Muscle of back (tissue), 3 donors: ENCODE measurements at regions not wholly inside any gene's neighbourhood (a gene's known extent, or its start where the extent isn't known, plus 50 kb on each side); places are given as distances from the start of the nearest gene placed in this dataset.

Experiments used
- DNase-seq, 3 donors: peaks; one replicate each; pipeline versions ENCODE4 v3.0.0 to v3.0.0-alpha.2; 2013

DNA sequence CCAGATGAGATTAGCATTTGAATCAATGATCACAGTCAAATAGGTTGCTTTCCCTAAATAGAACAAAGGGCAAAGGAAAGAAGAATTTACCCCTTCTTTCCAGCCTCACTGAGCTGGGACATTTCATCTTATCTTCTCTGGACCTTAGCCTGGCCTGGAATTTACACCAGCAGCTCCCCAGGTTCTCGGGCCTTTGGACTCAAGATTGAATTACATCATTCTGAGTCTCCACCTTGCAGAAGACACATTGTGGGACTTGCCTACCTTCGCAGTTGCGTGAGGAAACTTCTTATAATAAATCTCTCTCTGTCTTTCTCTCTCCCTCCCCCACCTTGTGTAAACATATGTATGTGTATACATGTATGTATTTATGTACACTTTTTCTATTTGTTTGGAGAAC lies 732.4 kb downstream of the IPMK start:
- DNase-seq: no peak

DNA sequence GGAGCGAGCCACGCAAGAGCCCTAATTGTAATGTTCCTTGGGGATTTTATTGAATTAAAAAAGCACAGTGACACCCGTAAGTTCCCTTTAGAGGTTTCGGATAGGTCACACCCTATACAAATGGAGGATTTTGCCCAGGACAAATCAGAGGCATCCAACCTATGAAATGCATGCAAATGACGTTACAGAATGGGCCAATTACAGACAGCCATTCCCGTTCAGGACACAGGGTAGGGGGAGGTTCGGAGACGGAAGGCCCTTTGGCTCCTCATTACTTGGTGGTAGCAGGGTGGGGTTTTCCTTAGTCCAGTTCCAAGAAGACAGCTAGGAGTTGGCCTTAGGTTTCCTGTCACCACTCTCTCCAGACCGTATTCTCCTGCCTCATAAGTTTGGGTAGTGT lies 754.1 kb downstream of the IPMK start:
- no peak for DNase-seq

DNA sequence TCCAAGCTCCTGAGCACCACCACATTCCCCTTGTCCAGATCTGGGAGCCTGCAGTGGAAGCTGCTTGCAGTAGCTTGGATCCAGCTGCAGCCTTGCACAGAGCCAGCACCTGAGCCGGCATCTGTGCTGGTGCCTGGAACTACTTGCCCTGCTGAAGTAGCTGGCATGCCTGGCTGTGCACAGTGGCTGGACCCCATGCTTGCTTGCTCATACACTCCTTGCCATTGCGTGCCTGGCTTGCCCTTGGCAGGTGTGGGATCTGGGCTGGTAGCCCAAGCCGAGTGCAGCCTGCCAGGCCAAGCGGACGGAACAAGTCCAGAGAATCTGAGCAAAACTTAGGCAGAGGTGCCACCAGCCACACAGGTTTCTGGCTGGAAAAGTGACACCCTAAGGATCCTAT lies 759.9 kb downstream of the IPMK start:
- DNase-seq: no peak

DNA sequence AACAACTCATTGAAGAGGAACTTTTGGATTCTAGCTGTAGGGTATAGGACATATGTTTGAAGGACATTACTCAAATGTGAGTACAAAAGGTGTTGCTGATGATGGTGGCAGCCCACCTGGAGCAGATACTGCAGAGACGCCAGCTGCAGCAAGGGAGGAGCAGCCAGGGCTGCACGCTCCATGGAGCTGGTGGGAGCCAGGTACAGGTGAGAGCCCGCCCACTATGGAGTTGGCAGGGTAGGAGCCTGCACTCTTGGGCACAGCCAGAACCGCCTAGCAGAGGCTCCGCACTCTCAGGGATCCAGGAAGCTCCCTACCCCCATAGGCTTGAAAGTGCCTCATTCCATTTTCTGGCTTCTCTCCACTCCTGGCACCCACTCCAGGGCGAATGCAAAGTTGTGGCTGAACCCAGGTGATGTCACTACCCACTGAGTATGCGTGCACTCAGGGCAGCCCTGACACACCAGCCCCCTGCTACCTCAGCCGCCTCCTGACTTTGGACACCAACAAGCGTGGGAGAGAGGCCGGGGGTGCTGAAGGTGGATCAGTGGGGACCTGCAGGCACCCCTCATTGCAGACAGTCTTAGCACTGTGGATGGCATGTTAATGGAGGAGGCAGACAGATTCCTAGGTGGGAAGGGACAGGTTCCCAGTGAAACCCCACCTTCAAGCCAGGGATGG lies 761.1 kb downstream of the IPMK start:
- no peak for DNase-seq

DNA sequence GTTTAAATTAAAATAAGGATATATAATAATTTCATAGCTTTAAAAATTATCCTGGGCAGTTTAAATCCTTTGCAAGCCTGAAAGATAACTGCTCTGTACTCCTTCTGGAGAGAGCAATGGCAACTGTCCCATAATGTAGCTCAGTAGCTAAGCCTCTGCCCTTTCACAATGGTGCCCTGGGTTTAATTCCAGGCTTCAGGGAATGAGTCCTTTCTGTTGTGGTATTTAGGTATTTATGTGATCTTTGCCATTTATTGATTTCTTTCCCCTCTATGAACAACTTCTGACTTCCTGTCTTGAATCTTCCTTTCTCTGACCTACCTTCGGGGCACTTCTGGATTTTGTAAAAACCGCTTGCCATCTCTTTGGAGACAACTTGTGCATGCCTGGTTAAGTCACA lies 773.2 kb downstream of the IPMK start:
- no peak for DNase-seq

DNA sequence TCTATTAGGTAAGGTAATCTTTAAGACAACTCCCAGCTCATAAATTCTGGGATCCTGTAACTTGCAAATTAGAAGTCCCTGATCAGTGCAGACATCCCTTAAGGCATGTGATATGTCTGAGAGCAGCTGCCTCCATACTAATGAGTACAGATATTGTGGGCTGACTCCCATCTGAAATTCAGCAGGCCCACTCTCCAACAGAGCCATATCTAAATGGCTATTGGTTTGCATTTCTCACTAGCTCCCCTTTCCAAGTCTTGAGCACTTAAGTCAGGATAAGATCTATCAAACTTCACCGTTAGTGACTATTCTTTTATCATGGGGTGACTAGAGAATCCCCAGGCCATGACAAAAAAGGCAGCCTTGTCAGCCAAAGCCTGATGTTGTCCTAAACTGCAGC lies 785.4 kb downstream of the IPMK start:
- no peak for DNase-seq

DNA sequence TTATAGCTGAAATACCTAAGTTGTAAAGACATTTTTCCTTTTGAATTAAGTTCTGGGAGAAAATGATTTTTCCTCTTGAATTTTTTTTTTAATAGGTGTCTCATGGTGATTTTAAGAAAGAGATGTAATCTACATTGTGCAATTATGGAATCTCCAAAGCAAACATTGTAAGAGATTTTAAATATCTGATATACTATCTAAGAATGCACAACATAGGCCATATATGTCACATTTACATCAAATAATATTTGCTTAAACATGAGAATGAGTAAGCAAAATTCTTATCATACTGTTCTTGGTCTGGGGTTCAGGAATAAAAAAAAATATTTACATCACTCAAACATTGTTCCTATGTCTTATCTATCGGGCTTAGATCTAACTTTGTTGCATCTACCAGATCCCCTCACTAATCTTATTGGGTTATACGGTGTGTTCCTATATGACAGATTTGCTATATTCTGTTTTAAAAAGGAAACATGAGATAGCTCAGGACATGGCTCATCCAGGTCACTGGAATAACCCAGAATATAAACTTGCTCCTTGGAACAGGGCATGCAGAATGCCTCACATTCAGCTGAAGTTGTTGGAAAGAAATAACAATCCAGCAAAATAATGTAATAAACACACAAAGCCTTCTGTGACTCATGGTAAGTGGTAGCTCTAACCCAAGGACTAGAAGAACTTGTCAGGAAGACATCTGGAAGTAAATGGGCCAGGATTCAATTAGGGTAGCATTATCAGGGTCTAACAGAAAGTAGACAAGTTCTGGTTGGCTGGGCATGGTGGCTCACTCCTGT lies 794.7 kb downstream of the IPMK start:
- DNase-seq: no peak

DNA sequence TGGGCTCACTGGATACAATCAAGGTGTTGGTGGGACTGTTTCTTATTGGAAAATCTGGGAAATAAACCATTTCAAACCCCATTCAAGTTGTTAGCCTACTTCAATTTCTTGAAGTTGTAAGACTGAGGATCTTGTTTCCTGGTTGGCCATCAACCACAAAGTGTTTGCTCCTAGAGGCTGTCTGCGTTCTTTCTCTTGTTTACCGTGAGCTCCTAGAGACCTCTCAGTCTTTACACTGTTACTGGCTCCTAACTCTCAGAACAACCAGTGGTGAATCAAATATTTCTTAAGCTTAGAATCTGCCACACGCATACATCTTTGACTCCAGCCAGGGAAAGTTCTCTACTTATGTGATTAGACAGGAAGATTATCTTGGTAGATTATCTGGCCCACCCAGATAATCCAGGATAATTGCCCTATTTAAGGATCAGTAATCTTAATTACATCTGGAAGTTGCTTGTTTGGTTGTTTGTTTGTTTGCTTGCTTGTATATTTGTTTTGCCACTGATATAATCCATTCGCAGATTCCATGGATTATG lies 798.7 kb downstream of the IPMK start:
- DNase-seq: no peak

DNA sequence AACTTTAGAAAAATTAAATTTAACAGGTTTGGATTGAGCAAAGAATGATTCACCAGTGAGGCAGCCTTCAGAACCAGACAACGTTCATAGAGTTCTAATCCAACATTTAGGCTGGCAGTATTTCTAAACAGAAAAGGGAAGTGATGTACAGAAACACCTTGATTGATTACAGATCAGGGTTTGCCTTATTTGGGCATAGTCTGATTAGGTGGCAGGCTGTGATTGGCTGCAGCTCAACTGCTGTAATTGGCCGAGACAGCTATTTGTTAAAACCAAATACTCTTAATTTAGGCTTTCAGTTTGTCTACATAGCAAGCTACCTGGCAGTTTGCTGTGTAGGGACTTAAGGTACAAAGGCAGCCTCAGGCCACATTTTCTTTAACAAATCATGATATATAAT lies 802.5 kb downstream of the IPMK start:
- no peak for DNase-seq

DNA sequence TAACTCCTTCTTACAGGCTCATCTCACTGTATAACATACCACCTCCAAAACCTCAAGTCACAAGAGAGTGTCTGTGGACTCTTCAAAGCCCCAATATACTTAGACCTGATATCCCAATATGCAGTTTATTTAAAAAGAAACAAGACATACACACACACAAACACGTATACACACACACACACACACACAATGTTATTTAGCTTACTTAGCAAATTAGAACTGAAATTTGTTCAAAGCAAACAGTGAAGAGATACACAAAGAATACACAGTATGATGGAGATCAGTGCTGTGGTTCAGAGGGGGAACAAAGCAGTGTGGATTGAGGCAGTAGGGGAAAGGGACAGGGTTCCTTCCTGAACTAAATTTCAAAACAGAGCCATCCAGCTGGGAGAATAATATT lies 807.2 kb downstream of the IPMK start:
- DNase-seq: no peak

DNA sequence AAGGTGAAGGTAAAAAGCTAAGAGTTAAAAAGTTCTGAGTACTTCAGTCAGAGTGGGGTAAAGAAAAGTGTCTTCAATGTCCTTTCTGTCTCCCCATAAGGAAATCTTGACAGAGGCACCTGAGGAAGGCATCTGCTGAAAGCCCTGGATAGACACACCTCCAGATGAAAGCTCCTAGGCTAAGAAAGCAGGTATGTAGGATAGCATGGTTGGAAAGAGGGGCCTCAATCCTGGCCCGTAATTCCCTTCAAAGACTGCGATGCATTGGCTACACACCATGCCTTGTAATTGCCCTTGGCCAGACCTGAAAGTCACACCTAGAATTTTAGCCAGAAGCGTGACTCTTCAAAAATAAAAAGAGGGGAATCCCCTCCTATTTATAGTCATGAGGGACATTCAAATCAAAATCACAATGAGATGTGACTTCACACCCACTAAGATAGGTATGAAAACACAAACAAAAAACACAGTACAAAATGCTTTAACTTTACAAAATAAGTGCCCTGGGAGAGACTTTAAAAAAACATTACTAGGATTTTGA lies 809.7 kb downstream of the IPMK start:
- DNase-seq: no peak

DNA sequence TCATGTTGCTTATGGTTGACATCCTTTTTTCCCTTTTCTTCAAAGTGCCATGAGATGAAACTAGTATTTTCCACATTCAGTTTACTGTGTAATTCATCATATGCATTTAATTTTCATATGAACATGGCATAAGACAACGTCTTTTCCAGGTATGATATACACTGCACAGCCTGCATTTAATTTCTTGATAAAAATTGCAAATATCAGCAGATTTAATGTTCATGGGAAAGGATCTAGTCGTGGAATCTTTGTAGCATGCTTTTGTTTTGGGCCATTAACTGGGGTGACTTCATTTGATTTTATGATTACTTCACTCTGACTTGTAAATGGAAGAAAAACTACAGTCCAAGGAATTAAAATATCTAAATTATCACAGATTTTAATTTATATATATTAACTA lies 837.3 kb downstream of the IPMK start:
- DNase-seq: no peak

DNA sequence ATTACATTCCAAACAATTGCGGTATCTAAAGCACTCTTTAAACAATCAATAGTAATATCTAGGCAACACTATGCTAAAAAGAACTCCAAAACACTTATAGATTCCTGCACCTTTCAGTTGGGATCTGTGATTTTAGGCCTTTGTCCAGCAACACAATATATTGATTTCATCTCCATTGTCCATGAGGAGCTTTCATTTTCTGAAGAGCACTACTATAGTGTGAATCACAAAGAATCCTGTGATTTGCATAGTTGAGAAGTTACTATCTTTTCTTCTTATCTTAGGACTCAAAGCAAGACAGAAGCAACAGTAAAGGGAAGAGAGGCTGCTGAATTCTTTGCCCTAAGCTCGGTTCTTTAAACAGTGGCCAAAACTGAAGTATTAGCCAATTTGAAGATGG lies 846.8 kb downstream of the IPMK start:
- DNase-seq: no peak

DNA sequence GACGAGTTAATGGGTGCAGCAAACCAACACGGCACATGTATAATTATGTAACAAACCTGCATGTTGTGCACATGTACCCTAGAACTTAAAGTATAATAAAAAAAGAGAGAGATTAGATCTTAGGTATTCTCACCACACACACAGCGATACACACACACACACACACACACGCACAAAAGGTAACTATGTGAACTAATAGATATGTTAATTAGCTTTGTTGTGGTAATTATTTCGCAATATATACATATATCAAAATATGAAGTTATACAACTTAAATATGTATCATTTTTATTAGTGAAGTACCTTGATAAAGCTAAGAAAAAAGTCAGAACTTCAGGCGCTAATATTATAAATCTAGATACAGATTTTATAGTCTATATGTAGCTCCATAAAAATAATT lies 849.2 kb downstream of the IPMK start:
- no peak for DNase-seq

DNA sequence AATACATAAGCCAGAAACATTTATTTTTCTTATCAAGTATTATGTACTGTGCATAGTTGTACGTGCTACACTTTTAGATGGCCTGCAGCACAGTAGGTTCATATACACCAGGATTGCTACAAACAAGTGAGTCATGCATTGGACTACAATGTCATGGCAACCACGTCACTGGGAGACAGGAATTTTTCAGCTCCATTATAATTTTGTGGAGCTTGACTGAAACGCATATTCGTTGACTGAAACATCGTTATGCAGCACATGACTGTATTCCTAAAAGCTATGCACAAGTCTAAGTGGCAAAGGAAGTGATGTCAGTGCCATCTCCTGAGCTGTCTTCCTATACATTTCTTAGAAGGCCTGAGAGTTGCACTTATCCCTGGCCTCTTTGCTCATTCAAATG lies 871.8 kb downstream of the IPMK start:
- DNase-seq: no peak

DNA sequence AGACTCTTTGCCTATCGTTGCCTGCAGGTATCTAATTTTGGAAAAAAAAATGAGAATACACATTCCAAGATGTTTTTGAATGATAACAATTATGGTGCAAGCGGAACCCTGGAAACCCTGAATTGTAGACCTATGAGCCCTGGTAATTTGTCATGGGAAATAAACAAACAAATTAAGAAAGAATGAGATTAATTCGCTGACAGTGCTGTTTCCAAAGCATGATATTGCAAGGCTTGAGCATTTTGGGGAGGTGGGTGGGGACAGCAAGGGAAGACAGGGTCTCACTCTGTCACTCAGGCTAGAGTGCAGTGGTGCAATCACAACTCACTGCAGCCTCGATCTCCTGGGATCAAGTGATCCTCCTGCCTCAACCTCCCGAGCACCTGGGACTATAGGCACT lies 900.3 kb downstream of the IPMK start:
- no peak for DNase-seq

DNA sequence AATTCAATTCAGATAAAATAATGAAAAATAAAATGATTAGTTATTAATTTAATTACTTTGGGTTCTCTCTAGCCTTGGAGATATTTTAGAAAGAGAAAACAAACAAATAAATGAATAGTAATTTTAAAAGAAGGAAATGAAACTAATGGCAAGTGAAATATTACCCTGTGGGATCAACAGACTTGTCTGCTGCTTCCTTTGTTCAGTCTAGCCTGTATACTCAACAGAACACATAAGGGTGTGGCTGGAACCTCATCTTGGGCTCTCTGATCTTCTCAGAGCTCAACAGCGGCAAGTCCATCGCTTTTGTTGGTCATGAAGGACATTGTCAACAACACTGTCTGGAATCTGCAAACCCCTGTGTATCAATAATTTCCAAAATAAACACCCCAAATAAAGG lies 904.9 kb downstream of the IPMK start:
- DNase-seq: no peak

DNA sequence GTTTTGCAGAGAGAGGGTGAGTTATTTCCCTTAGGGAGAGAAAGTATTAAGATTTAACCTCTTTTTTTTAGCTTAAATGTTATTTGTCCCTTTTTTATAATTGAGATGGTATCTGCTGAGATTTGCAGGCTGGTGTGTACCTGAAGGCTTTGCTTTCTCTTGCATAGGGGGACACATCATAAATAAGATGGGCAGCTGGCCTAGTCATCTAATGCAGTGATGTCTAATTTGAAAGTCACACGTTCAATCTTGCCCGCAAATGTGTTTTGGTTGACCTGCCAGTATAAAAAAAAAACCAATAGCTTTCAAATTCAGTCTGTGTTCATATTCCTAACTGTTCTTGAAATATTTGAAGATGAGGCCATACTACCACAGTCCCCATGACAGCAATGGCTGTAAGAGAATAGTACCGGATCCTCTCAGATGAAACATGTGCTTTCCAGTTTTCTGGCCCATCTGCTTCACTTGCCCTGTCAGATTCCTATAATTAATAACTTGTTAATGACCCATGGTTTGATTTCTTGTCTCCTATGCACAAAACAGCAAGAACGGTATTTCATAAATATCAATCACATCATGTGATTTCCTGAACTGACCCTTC lies 914.2 kb downstream of the IPMK start:
- DNase-seq: no peak

DNA sequence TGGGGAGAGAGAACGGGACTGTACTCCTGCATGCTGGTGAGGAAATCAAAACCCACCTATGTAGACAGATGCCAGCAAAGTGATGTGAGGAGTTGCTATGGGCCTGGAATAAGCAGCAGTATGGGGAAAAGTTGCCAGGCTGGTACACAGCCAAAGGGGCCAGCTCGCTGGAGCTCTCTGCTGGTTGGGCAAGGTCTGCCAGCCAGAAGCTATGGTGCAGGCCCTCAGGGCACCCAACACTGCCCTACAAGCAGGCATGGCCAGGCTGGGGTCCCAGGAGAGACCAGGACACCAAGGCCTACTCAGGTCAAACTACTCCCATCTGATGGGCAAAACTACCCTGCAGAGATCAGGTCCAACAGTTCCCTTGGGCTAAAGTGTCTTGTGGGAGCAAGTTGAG lies 916.6 kb downstream of the IPMK start:
- no peak for DNase-seq

DNA sequence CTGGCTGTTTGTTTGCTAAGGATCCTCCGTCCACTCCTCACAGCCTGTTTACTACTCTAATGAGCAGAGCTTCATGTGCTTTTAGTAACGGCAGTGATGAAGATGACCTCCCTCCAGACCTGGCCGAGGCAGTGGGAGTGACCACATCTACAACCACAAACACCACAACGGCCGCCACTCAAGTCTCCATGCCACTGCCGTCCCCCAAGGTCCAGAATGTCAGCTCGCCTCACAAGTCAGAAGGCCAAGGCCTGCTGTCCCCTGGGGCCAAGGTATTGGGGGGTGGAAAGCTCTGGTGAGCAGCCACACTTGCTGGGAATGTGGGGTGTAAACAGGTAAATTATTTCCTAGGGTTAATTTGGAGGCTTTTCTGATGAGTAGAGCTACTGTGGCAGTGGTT lies 926.4 kb downstream of the IPMK start:
- DNase-seq: no peak

DNA sequence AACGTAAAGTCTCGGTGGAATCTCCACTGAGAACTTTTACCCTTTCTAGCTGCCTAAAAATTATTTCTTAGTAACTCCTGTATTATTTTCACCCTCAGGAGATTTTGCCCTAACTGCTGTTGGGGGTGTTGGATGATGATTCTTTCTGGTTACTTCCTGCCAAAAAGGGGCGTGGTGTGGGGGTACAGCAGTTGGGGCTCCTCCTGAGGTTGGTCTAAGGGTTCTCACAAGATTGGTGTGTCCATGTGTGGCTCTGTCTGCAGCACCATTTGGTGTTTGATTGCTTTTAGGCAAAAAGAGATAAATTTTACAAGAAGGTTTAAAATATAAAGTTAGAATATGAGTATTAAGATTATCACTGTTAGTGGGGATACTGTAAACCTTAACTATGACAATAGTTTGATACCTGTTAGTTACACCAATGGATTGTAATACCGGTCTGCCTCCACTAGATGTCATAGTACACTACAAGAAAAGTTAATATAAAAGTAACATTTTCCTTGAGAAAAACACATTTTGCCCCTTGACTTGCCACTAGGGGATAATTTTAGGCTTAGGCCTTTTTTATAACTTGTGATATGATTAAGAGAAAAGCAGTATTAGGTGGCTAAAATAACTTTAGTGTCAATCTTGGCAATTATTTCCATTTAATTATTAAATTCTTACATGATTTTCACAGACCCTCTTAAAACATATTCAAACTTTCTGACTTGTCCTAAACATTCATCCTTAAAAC lies 928.7 kb downstream of the IPMK start:
- DNase-seq: peak; percentile 6 to 32 (median 10)

DNA sequence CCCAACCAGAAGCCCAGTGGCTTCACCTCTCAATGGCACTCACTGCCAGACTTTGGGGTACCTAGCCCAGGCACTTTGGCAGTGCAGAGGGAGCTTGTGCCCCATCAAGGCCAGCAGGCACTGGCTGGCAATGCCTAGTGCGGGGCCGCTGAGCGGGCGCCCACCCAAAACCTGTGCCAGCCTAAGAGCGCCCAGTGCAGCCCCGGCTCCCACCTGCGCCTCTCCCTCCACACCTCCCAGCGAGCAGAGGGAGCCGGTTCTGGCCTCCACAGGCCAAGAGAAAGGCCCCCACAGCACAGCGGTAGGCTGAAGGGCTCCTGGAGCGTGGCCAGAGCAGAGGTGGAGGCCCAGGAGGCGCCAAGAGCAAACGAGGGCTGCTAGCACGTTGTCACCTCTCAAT lies 930.8 kb downstream of the IPMK start:
- DNase-seq: no peak
